Muscle layer of duodenum (tissue), 2 donors: ENCODE measurements at regions not wholly inside any gene's neighbourhood (a gene's known extent, or its start where the extent isn't known, plus 50 kb on each side); places are given as distances from the start of the nearest gene placed in this dataset.

ENCODE experiments used
- H3K27ac ChIP-seq: one replicate; pipeline ENCODE4 v1.7.0; 2013; ENCODE audit warnings: mild to moderate bottlenecking, low read length
- H3K27me3 ChIP-seq: one replicate; pipeline ENCODE4 v1.7.0; 2013; ENCODE audit warnings: low read depth, mild to moderate bottlenecking, control low read depth, low read length
- H3K36me3 ChIP-seq, 2 donors: one replicate each; pipeline ENCODE4 v1.7.0; 2013; ENCODE audit warnings: low read length in 2 of 2, control low read depth in 1 of 2, mild to moderate bottlenecking in 1 of 2; ENCODE audit not compliant: insufficient read depth in 2 of 2, control insufficient read depth in 1 of 2
- H3K4me1 ChIP-seq, 2 donors: one replicate each; pipeline ENCODE4 v1.7.0; 2013; ENCODE audit warnings: low read length in 2 of 2, mild to moderate bottlenecking in 2 of 2, control low read depth in 1 of 2, moderate library complexity in 1 of 2; ENCODE audit not compliant: insufficient read depth in 2 of 2, control insufficient read depth in 1 of 2
- H3K4me3 ChIP-seq, 2 donors: one replicate each; pipeline ENCODE4 v1.7.0; 2013; ENCODE audit warnings: low read length in 2 of 2, low read depth in 1 of 2, mild to moderate bottlenecking in 1 of 2
- H3K9me3 ChIP-seq, 2 donors: one replicate each; pipeline ENCODE4 v1.7.0; 2013; ENCODE audit warnings: low read length in 2 of 2, control low read depth in 1 of 2, mild to moderate bottlenecking in 1 of 2; ENCODE audit not compliant: control insufficient read depth in 1 of 2
- donor health status: healthy.

GRCh38 chr21:24714646-24715200 lies 892.6 kb downstream of the MRPL39 start:
- Histone ChIP-seq H3K9me3 (no peaks in the 10 kb centered on the region), H3K4me1 (no peaks in the 10 kb centered on the region), H3K27ac (no peak overlapping the region), H3K27me3 (no peaks in the 10 kb centered on the region), H3K36me3 (no peaks in the 10 kb centered on the region), H3K4me3 (no peak overlapping the region)

- H3K36me3 ChIP-seq, result no peaks in the 10 kb centered on the region
- H3K27ac ChIP-seq, result no peak overlapping the region
- no peaks in the 10 kb centered on the region for H3K27me3 ChIP-seq
- H3K4me3 ChIP-seq, result no peak overlapping the region
- H3K4me1 ChIP-seq, result no peaks in the 10 kb centered on the region
- H3K9me3 ChIP-seq, result no peaks in the 10 kb centered on the region
Measured at GRCh38 chr21:24705201-24705600, 902.1 kb downstream of the MRPL39 start.

GRCh38 chr21:24693779-24694178 lies 913.5 kb downstream of the MRPL39 start:
- Histone ChIP-seq H3K27ac (no peak overlapping the region), H3K9me3 (no peaks in the 10 kb centered on the region), H3K27me3 (no peaks in the 10 kb centered on the region), H3K36me3 (no peaks in the 10 kb centered on the region), H3K4me1 (no peaks in the 10 kb centered on the region), H3K4me3 (no peak overlapping the region)

GRCh38 chr21:24681456-24681855 lies 925.8 kb downstream of the MRPL39 start:
- Histone ChIP-seq H3K27me3 (no peaks in the 10 kb centered on the region), H3K36me3 (no peaks in the 10 kb centered on the region), H3K27ac (no peak overlapping the region), H3K4me3 (no peak overlapping the region), H3K4me1 (no peaks in the 10 kb centered on the region), H3K9me3 (no peaks in the 10 kb centered on the region)

GRCh38 chr21:24671901-24672300 lies 935.4 kb downstream of the MRPL39 start:
- H3K4me3 ChIP-seq, result no peak overlapping the region
- H3K27me3 ChIP-seq, result no peaks in the 10 kb centered on the region
- no peak overlapping the region for H3K27ac ChIP-seq
- no peaks in the 10 kb centered on the region for H3K36me3 ChIP-seq
- no peaks in the 10 kb centered on the region for H3K9me3 ChIP-seq
- no peaks in the 10 kb centered on the region for H3K4me1 ChIP-seq

- H3K4me1 ChIP-seq, result no peaks in the 10 kb centered on the region
- no peaks in the 10 kb centered on the region for H3K9me3 ChIP-seq
- no peaks in the 10 kb centered on the region for H3K27me3 ChIP-seq
- no peaks in the 10 kb centered on the region for H3K36me3 ChIP-seq
- no peak overlapping the region for H3K27ac ChIP-seq
- no peak overlapping the region for H3K4me3 ChIP-seq
Measured at GRCh38 chr21:24658926-24659325, 948.4 kb downstream of the MRPL39 start.

GRCh38 chr21:24658026-24658425 lies 949.3 kb downstream of the MRPL39 start:
- Histone ChIP-seq H3K36me3 (no peaks in the 10 kb centered on the region), H3K9me3 (no peaks in the 10 kb centered on the region), H3K4me3 (no peak overlapping the region), H3K27ac (no peak overlapping the region), H3K4me1 (no peaks in the 10 kb centered on the region), H3K27me3 (no peaks in the 10 kb centered on the region)

GRCh38 chr21:24649691-24650090 lies 957.6 kb downstream of the MRPL39 start:
- H3K9me3 ChIP-seq, result peaks cover 0 to 3% of the 10 kb centered on the region in 2 donors
- no peaks in the 10 kb centered on the region for H3K36me3 ChIP-seq
- no peak overlapping the region for H3K4me3 ChIP-seq
- H3K4me1 ChIP-seq, result no peaks in the 10 kb centered on the region
- H3K27me3 ChIP-seq, result no peaks in the 10 kb centered on the region
- no peak overlapping the region for H3K27ac ChIP-seq

- Histone ChIP-seq H3K9me3 (no peaks in the 10 kb centered on the region), H3K27ac (no peak overlapping the region), H3K27me3 (no peaks in the 10 kb centered on the region), H3K36me3 (no peaks in the 10 kb centered on the region), H3K4me1 (no peaks in the 10 kb centered on the region), H3K4me3 (no peak overlapping the region)
Measured at GRCh38 chr21:24636696-24637095, 970.6 kb downstream of the MRPL39 start.

- no peak overlapping the region for H3K27ac ChIP-seq
- H3K4me1 ChIP-seq, result no peaks in the 10 kb centered on the region
- no peaks in the 10 kb centered on the region for H3K27me3 ChIP-seq
- H3K4me3 ChIP-seq, result no peak overlapping the region
- no peaks in the 10 kb centered on the region for H3K36me3 ChIP-seq
- no peaks in the 10 kb centered on the region for H3K9me3 ChIP-seq
Measured at GRCh38 chr21:24634749-24635148, 972.5 kb downstream of the MRPL39 start.

GRCh38 chr21:24628536-24628935 lies 978.7 kb downstream of the MRPL39 start:
- no peaks in the 10 kb centered on the region for H3K9me3 ChIP-seq
- H3K4me1 ChIP-seq, result no peaks in the 10 kb centered on the region
- H3K27me3 ChIP-seq, result no peaks in the 10 kb centered on the region
- H3K36me3 ChIP-seq, result no peaks in the 10 kb centered on the region
- H3K4me3 ChIP-seq, result no peak overlapping the region
- no peak overlapping the region for H3K27ac ChIP-seq

GRCh38 chr21:24628046-24628445 lies 979.2 kb downstream of the MRPL39 start:
- Histone ChIP-seq H3K27me3 (no peaks in the 10 kb centered on the region), H3K4me1 (no peaks in the 10 kb centered on the region), H3K27ac (no peak overlapping the region)

More at GRCh38 chr21:24628046-24628445, 979.2 kb downstream of the MRPL39 start:
- no peak overlapping the region for H3K4me3 ChIP-seq
- H3K36me3 ChIP-seq, result no peaks in the 10 kb centered on the region
- H3K9me3 ChIP-seq, result no peaks in the 10 kb centered on the region
